ENCODE measurements at regions not wholly inside any gene's neighbourhood (a gene's known extent, or its start where the extent isn't known, plus 50 kb on each side); places are given as distances from the start of the nearest gene placed in this dataset.

GRCh38 chr2:145657265-145657664 lies 1137.3 kb upstream of the ZEB2 start:
- Histone ChIP-seq H3K27me3 (ENCODE audit: low read depth, low read length) (no peaks in the 10 kb centered on the region), H3K4me1 (ENCODE audit: control insufficient read depth in 1 of 2, insufficient read depth in 2 of 2, low read length in 2 of 2) (no peaks in the 10 kb centered on the region), H3K4me3 (ENCODE audit: low read depth in 1 of 2, low read length in 2 of 2) (no peak overlapping the region), H3K27ac (ENCODE audit: low read length) (no peak overlapping the region), H3K9me3 (ENCODE audit: control insufficient read depth in 1 of 2, low read length in 2 of 2) (no peaks in the 10 kb centered on the region), H3K36me3 (ENCODE audit: control insufficient read depth in 1 of 2, insufficient read depth in 2 of 2, low read length in 2 of 2) (no peaks in the 10 kb centered on the region)

- H3K9me3 ChIP-seq (ENCODE audit: control insufficient read depth in 1 of 2, low read length in 2 of 2), result no peaks in the 10 kb centered on the region
- H3K27me3 ChIP-seq (ENCODE audit: low read depth, low read length), result no peaks in the 10 kb centered on the region
- no peaks in the 10 kb centered on the region for H3K36me3 ChIP-seq (ENCODE audit: control insufficient read depth in 1 of 2, insufficient read depth in 2 of 2, low read length in 2 of 2)
- H3K4me3 ChIP-seq (ENCODE audit: low read depth in 1 of 2, low read length in 2 of 2), result no peak overlapping the region
- no peak overlapping the region for H3K27ac ChIP-seq (ENCODE audit: low read length)
- no peaks in the 10 kb centered on the region for H3K4me1 ChIP-seq (ENCODE audit: control insufficient read depth in 1 of 2, insufficient read depth in 2 of 2, low read length in 2 of 2)
Observed at GRCh38 chr2:145655165-145655765, 1135.3 kb upstream of the ZEB2 start.

GRCh38 chr2:145654746-145655145 lies 1134.8 kb upstream of the ZEB2 start:
- H3K4me1 ChIP-seq (ENCODE audit: control insufficient read depth in 1 of 2, insufficient read depth in 2 of 2, low read length in 2 of 2), result no peaks in the 10 kb centered on the region
- H3K9me3 ChIP-seq (ENCODE audit: control insufficient read depth in 1 of 2, low read length in 2 of 2), result no peaks in the 10 kb centered on the region
- no peak overlapping the region for H3K27ac ChIP-seq (ENCODE audit: low read length)
- no peaks in the 10 kb centered on the region for H3K27me3 ChIP-seq (ENCODE audit: low read depth, low read length)
- H3K4me3 ChIP-seq (ENCODE audit: low read depth in 1 of 2, low read length in 2 of 2), result no peak overlapping the region
- no peaks in the 10 kb centered on the region for H3K36me3 ChIP-seq (ENCODE audit: control insufficient read depth in 1 of 2, insufficient read depth in 2 of 2, low read length in 2 of 2)

- Histone ChIP-seq H3K4me1 (ENCODE audit: control insufficient read depth in 1 of 2, insufficient read depth in 2 of 2, low read length in 2 of 2) (no peaks in the 10 kb centered on the region), H3K4me3 (ENCODE audit: low read depth in 1 of 2, low read length in 2 of 2) (no peak overlapping the region), H3K27ac (ENCODE audit: low read length) (no peak overlapping the region), H3K27me3 (ENCODE audit: low read depth, low read length) (no peaks in the 10 kb centered on the region), H3K9me3 (ENCODE audit: control insufficient read depth in 1 of 2, low read length in 2 of 2) (no peaks in the 10 kb centered on the region), H3K36me3 (ENCODE audit: control insufficient read depth in 1 of 2, insufficient read depth in 2 of 2, low read length in 2 of 2) (no peaks in the 10 kb centered on the region)
Observed at GRCh38 chr2:145654156-145654555, 1134.2 kb upstream of the ZEB2 start.

- H3K4me3 ChIP-seq (ENCODE audit: low read depth in 1 of 2, low read length in 2 of 2), result no peak overlapping the region
- H3K9me3 ChIP-seq (ENCODE audit: control insufficient read depth in 1 of 2, low read length in 2 of 2), result no peaks in the 10 kb centered on the region
- H3K4me1 ChIP-seq (ENCODE audit: control insufficient read depth in 1 of 2, insufficient read depth in 2 of 2, low read length in 2 of 2), result no peaks in the 10 kb centered on the region
- H3K36me3 ChIP-seq (ENCODE audit: control insufficient read depth in 1 of 2, insufficient read depth in 2 of 2, low read length in 2 of 2), result no peaks in the 10 kb centered on the region
- no peaks in the 10 kb centered on the region for H3K27me3 ChIP-seq (ENCODE audit: low read depth, low read length)
- H3K27ac ChIP-seq (ENCODE audit: low read length), result no peak overlapping the region
Observed at GRCh38 chr2:145653553-145653952, 1133.6 kb upstream of the ZEB2 start.

GRCh38 chr2:145652571-145653545 lies 1132.9 kb upstream of the ZEB2 start:
- no peak overlapping the region for H3K4me3 ChIP-seq (ENCODE audit: low read depth in 1 of 2, low read length in 2 of 2)
- H3K9me3 ChIP-seq (ENCODE audit: control insufficient read depth in 1 of 2, low read length in 2 of 2), result no peaks in the 10 kb centered on the region
- H3K36me3 ChIP-seq (ENCODE audit: control insufficient read depth in 1 of 2, insufficient read depth in 2 of 2, low read length in 2 of 2), result no peaks in the 10 kb centered on the region
- H3K27me3 ChIP-seq (ENCODE audit: low read depth, low read length), result no peaks in the 10 kb centered on the region
- H3K27ac ChIP-seq (ENCODE audit: low read length), result no peak overlapping the region
- no peaks in the 10 kb centered on the region for H3K4me1 ChIP-seq (ENCODE audit: control insufficient read depth in 1 of 2, insufficient read depth in 2 of 2, low read length in 2 of 2)

- no peaks in the 10 kb centered on the region for H3K27me3 ChIP-seq (ENCODE audit: low read depth, low read length)
- H3K4me3 ChIP-seq (ENCODE audit: low read depth in 1 of 2, low read length in 2 of 2), result no peak overlapping the region
- H3K36me3 ChIP-seq (ENCODE audit: control insufficient read depth in 1 of 2, insufficient read depth in 2 of 2, low read length in 2 of 2), result no peaks in the 10 kb centered on the region
- no peaks in the 10 kb centered on the region for H3K4me1 ChIP-seq (ENCODE audit: control insufficient read depth in 1 of 2, insufficient read depth in 2 of 2, low read length in 2 of 2)
- no peaks in the 10 kb centered on the region for H3K9me3 ChIP-seq (ENCODE audit: control insufficient read depth in 1 of 2, low read length in 2 of 2)
- no peak overlapping the region for H3K27ac ChIP-seq (ENCODE audit: low read length)
Observed at GRCh38 chr2:145652036-145652435, 1132.1 kb upstream of the ZEB2 start.

GRCh38 chr2:145650226-145650625 lies 1130.3 kb upstream of the ZEB2 start:
- Histone ChIP-seq H3K4me1 (ENCODE audit: control insufficient read depth in 1 of 2, insufficient read depth in 2 of 2, low read length in 2 of 2) (no peaks in the 10 kb centered on the region), H3K9me3 (ENCODE audit: control insufficient read depth in 1 of 2, low read length in 2 of 2) (no peaks in the 10 kb centered on the region), H3K27me3 (ENCODE audit: low read depth, low read length) (no peaks in the 10 kb centered on the region), H3K4me3 (ENCODE audit: low read depth in 1 of 2, low read length in 2 of 2) (no peak overlapping the region), H3K36me3 (ENCODE audit: control insufficient read depth in 1 of 2, insufficient read depth in 2 of 2, low read length in 2 of 2) (no peaks in the 10 kb centered on the region), H3K27ac (ENCODE audit: low read length) (no peak overlapping the region)

GRCh38 chr2:145649061-145649460 lies 1129.1 kb upstream of the ZEB2 start:
- Histone ChIP-seq H3K4me3 (ENCODE audit: low read depth in 1 of 2, low read length in 2 of 2) (no peak overlapping the region), H3K27me3 (ENCODE audit: low read depth, low read length) (no peaks in the 10 kb centered on the region), H3K27ac (ENCODE audit: low read length) (no peak overlapping the region), H3K36me3 (ENCODE audit: control insufficient read depth in 1 of 2, insufficient read depth in 2 of 2, low read length in 2 of 2) (no peaks in the 10 kb centered on the region), H3K9me3 (ENCODE audit: control insufficient read depth in 1 of 2, low read length in 2 of 2) (no peaks in the 10 kb centered on the region), H3K4me1 (ENCODE audit: control insufficient read depth in 1 of 2, insufficient read depth in 2 of 2, low read length in 2 of 2) (no peaks in the 10 kb centered on the region)

- no peak overlapping the region for H3K27ac ChIP-seq (ENCODE audit: low read length)
- H3K4me3 ChIP-seq (ENCODE audit: low read depth in 1 of 2, low read length in 2 of 2), result no peak overlapping the region
- no peaks in the 10 kb centered on the region for H3K4me1 ChIP-seq (ENCODE audit: control insufficient read depth in 1 of 2, insufficient read depth in 2 of 2, low read length in 2 of 2)
- no peaks in the 10 kb centered on the region for H3K27me3 ChIP-seq (ENCODE audit: low read depth, low read length)
- H3K9me3 ChIP-seq (ENCODE audit: control insufficient read depth in 1 of 2, low read length in 2 of 2), result no peaks in the 10 kb centered on the region
- H3K36me3 ChIP-seq (ENCODE audit: control insufficient read depth in 1 of 2, insufficient read depth in 2 of 2, low read length in 2 of 2), result no peaks in the 10 kb centered on the region
Observed at GRCh38 chr2:145644820-145645302, 1124.9 kb upstream of the ZEB2 start.

GRCh38 chr2:145638675-145639074 lies 1118.8 kb upstream of the ZEB2 start:
- no peaks in the 10 kb centered on the region for H3K27me3 ChIP-seq (ENCODE audit: low read depth, low read length)
- no peaks in the 10 kb centered on the region for H3K36me3 ChIP-seq (ENCODE audit: control insufficient read depth in 1 of 2, insufficient read depth in 2 of 2, low read length in 2 of 2)
- H3K4me3 ChIP-seq (ENCODE audit: low read depth in 1 of 2, low read length in 2 of 2), result no peak overlapping the region
- no peaks in the 10 kb centered on the region for H3K4me1 ChIP-seq (ENCODE audit: control insufficient read depth in 1 of 2, insufficient read depth in 2 of 2, low read length in 2 of 2)
- H3K27ac ChIP-seq (ENCODE audit: low read length), result no peak overlapping the region
- H3K9me3 ChIP-seq (ENCODE audit: control insufficient read depth in 1 of 2, low read length in 2 of 2), result no peaks in the 10 kb centered on the region

Measured in muscle layer of duodenum (tissue), 2 donors.